Uterus (tissue), 2 donors: ENCODE measurements at regions not wholly inside any gene's neighbourhood (a gene's known extent, or its start where the extent isn't known, plus 50 kb on each side); places are given as distances from the start of the nearest gene placed in this dataset.

Source experiments
- CTCF ChIP-seq, 4 experiments: fragments of 200-600 bp in 2 of 4; fragments of 450-650 bp in 2 of 4; sonication (generic) in 2 of 4; IDR thresholded peaks; one replicate each; pipeline ENCODE4 v1.5.1; 2016 to 2019; ENCODE audit warnings: antibody characterized with exemption in 4 of 4, mild to moderate bottlenecking in 2 of 4, moderate library complexity in 1 of 4
- POLR2A ChIP-seq, 2 donors: fragments of 450-650 bp; IDR thresholded peaks; one replicate each; pipeline ENCODE4 v1.6.1; 2016; ENCODE audit warnings: antibody characterized with exemption in 2 of 2, mild to moderate bottlenecking in 1 of 2, moderate library complexity in 1 of 2

- no peak for TF ChIP-seq POLR2A (IDR thresholded peaks at IDR 0.05)
- no peak for TF ChIP-seq CTCF (IDR thresholded peaks at IDR 0.05)
These were observed 91.8 kb upstream of the ZNF366 start for GRCh38 chr5:72599065-72599433.
